WTC11 (cell line): ENCODE measurements at regions not wholly inside any gene's neighbourhood (a gene's known extent, or its start where the extent isn't known, plus 50 kb on each side); places are given as distances from the start of the nearest gene placed in this dataset.
A peak's percentile ranks its signal among the peaks of the same experiment; 100 is the strongest.

Source experiments
- ATAC-seq: fragments of 200-7000 bp; cut with Tn5 transposase; 2 replicates; pipeline ENCODE4 v1.10.0; 2021; ENCODE audit warnings: mild to moderate bottlenecking, moderate library complexity
- CTCF ChIA-PET: fragments of 300-600 bp; sonication (Branson Sonifier 250); formaldehyde crosslinking; loops from one replicate; lab custom pipeline; 2021; ENCODE audit warnings: antibody characterized with exemption; lab: Charles Lee
- POLR2A ChIA-PET: fragments of 350-600 bp; sonication (Branson Sonifier 250); formaldehyde crosslinking; loops from one replicate; lab custom pipeline; 2021; ENCODE audit warnings: antibody characterized with exemption; lab: Charles Lee
- DNase-seq: peaks from one replicate; pipeline ENCODE4 v3.0.0; 2021; ENCODE audit warnings: low spot score
- H3K27ac Mint-ChIP-seq: 2 replicates; pipeline ENCODE4 v1.8.0; 2021; ENCODE audit warnings: mixed read lengths
- H3K27me3 Mint-ChIP-seq: 2 replicates; pipeline ENCODE4 v1.8.0; 2021; ENCODE audit warnings: low read depth, mild to moderate bottlenecking, moderate library complexity, mixed read lengths
- H3K36me3 Mint-ChIP-seq: 2 replicates; pipeline ENCODE4 v1.8.0; 2021; ENCODE audit warnings: mixed read lengths
- H3K4me1 Mint-ChIP-seq: 2 replicates; pipeline ENCODE4 v1.8.0; 2022; ENCODE audit warnings: mixed read lengths
- H3K4me3 Mint-ChIP-seq: 2 replicates; pipeline ENCODE4 v1.8.0; 2021; ENCODE audit warnings: mild to moderate bottlenecking, moderate library complexity, mixed read lengths
- H3K9me3 Mint-ChIP-seq: 2 replicates; pipeline ENCODE4 v1.8.0; 2021; ENCODE audit warnings: mixed read lengths
- CBFB ChIP-seq: sonication (generic); formaldehyde crosslinking; IDR thresholded peaks from 2 replicates; pipeline ENCODE4 v1.8.1; 2022; ENCODE audit warnings: mild to moderate bottlenecking, low read depth, missing genetic modification reagents
- CDX4 ChIP-seq: fragments of 250-450 bp; sonication (Bioruptor Pico); IDR thresholded peaks from 2 replicates; pipeline ENCODE4 v1.9.0; 2021; ENCODE audit warnings: moderate library complexity, mild to moderate bottlenecking, inconsistent platforms, borderline replicate concordance
- CREM ChIP-seq: sonication (generic); formaldehyde crosslinking; IDR thresholded peaks from 2 replicates; pipeline ENCODE4 v1.8.1; 2022; ENCODE audit warnings: mild to moderate bottlenecking, missing genetic modification reagents, moderate library complexity
- ESRRA ChIP-seq: sonication (generic); formaldehyde crosslinking; IDR thresholded peaks from 2 replicates; pipeline ENCODE4 v1.8.1; 2022; ENCODE audit warnings: mild to moderate bottlenecking, missing genetic modification reagents, borderline replicate concordance
- ETV6 ChIP-seq: sonication (generic); formaldehyde crosslinking; IDR thresholded peaks from 2 replicates; pipeline ENCODE4 v1.8.1; 2022; ENCODE audit warnings: mild to moderate bottlenecking, missing genetic modification reagents
- FOXK1 ChIP-seq: sonication (generic); formaldehyde crosslinking; IDR thresholded peaks from 2 replicates; pipeline ENCODE4 v1.8.0; 2022; ENCODE audit warnings: mild to moderate bottlenecking, moderate library complexity, missing genetic modification reagents
- GTF2I ChIP-seq: fragments of 250-450 bp; sonication (Bioruptor Pico); conservative IDR thresholded peaks from 2 replicates; pipeline ENCODE4 v1.4.0; 2021; ENCODE audit warnings: mild to moderate bottlenecking
- HMGA2 ChIP-seq: fragments of 250-450 bp; sonication (Bioruptor Pico); IDR thresholded peaks from 2 replicates; pipeline ENCODE4 v1.4.0; 2021; ENCODE audit warnings: mild to moderate bottlenecking, moderate library complexity
- IRF2 ChIP-seq: sonication (generic); formaldehyde crosslinking; IDR thresholded peaks from 2 replicates; pipeline ENCODE4 v1.8.0; 2022; ENCODE audit warnings: low read depth, missing genetic modification reagents, borderline replicate concordance
- KAT7 ChIP-seq: sonication (generic); formaldehyde crosslinking; IDR thresholded peaks from 2 replicates; pipeline ENCODE4 v1.8.1; 2023; ENCODE audit warnings: missing genetic modification reagents, mild to moderate bottlenecking, borderline replicate concordance
- MAX ChIP-seq: sonication (generic); formaldehyde crosslinking; IDR thresholded peaks from 2 replicates; pipeline ENCODE4 v1.8.0; 2022; ENCODE audit warnings: mild to moderate bottlenecking, missing genetic modification reagents
- RELA ChIP-seq: sonication (generic); formaldehyde crosslinking; IDR thresholded peaks from 2 replicates; pipeline ENCODE4 v1.8.1; 2022; ENCODE audit warnings: missing genetic modification reagents, mild to moderate bottlenecking, borderline replicate concordance
- RORB ChIP-seq: fragments of 250-450 bp; sonication (Bioruptor Pico); IDR thresholded peaks from 2 replicates; pipeline ENCODE4 v1.9.0; 2021; ENCODE audit warnings: mild to moderate bottlenecking
- SOX15 ChIP-seq: fragments of 250-450 bp; sonication (Bioruptor Pico); IDR thresholded peaks from 2 replicates; pipeline ENCODE4 v1.9.0; 2021; ENCODE audit warnings: mild to moderate bottlenecking
- SP1 ChIP-seq: sonication (generic); formaldehyde crosslinking; conservative IDR thresholded peaks from 2 replicates; pipeline ENCODE4 v1.8.1; 2022; ENCODE audit warnings: missing genetic modification reagents
- STAT6 ChIP-seq: sonication (generic); formaldehyde crosslinking; conservative IDR thresholded peaks from 2 replicates; pipeline ENCODE4 v1.8.1; 2023; ENCODE audit warnings: mild to moderate bottlenecking, low read depth, missing genetic modification reagents, moderate library complexity
- TEAD4 ChIP-seq: sonication (generic); formaldehyde crosslinking; IDR thresholded peaks from 2 replicates; pipeline ENCODE4 v1.8.0; 2022; ENCODE audit warnings: mild to moderate bottlenecking, missing genetic modification reagents
- ZBTB21 ChIP-seq: sonication (generic); formaldehyde crosslinking; IDR thresholded peaks from 2 replicates; pipeline ENCODE4 v1.8.1; 2023; ENCODE audit warnings: mild to moderate bottlenecking, missing genetic modification reagents, borderline replicate concordance
- ZMAT4 ChIP-seq: fragments of 250-450 bp; sonication (Bioruptor Pico); IDR thresholded peaks from 2 replicates; pipeline ENCODE4 v1.9.0; 2021; ENCODE audit warnings: mild to moderate bottlenecking
- ZNF121 ChIP-seq: sonication (generic); formaldehyde crosslinking; IDR thresholded peaks from 2 replicates; pipeline ENCODE4 v1.8.0; 2023; ENCODE audit warnings: missing genetic modification reagents
- ZNF219 ChIP-seq: sonication (generic); formaldehyde crosslinking; IDR thresholded peaks from 2 replicates; pipeline ENCODE4 v1.8.0; 2023; ENCODE audit warnings: missing genetic modification reagents, mild to moderate bottlenecking, borderline replicate concordance
- ZNF423 ChIP-seq: fragments of 250-450 bp; sonication (Bioruptor Pico); IDR thresholded peaks from 2 replicates; pipeline ENCODE4 v2.1.2; 2022; ENCODE audit warnings: mild to moderate bottlenecking, moderate library complexity
- TF ChIP-seq, protein P1 (sequence below): fragments of 250-450 bp; sonication (Bioruptor Pico); IDR thresholded peaks from 2 replicates; pipeline ENCODE4 v2.1.2; 2022; ENCODE audit warnings: mild to moderate bottlenecking, moderate library complexity
- TF ChIP-seq, protein P2 (sequence below): fragments of 250-450 bp; sonication (Bioruptor Pico); IDR thresholded peaks from 2 replicates; pipeline ENCODE4 v1.9.0; 2021; ENCODE audit warnings: mild to moderate bottlenecking
- TF ChIP-seq, protein P3 (sequence below): sonication (generic); formaldehyde crosslinking; IDR thresholded peaks from 2 replicates; pipeline ENCODE4 v1.8.0; 2022; ENCODE audit warnings: mild to moderate bottlenecking, missing genetic modification reagents
- TF ChIP-seq, protein P4 (sequence below): sonication (generic); formaldehyde crosslinking; IDR thresholded peaks from 2 replicates; pipeline ENCODE4 v1.8.0; 2023; ENCODE audit warnings: missing genetic modification reagents

DNA sequence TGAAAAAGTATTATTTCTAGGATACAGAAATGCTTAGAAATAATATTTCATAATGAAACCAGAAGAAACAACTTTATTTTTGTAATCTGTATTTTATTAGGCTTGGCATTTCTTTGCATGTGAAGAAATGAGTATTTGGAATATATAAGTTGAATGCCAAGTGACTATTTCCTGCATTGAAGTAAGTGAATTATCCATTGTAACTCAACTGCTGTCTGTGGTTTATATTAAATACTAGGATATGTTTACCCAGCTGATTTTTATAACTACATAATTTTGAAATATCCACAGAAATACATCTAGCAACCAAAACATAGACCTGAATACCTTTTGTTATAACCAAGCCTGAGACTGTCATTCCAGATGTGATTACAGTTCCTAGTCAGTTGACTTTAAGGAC is 207.6 kb downstream of the THBS2 start:
- H3K27me3 Mint-ChIP-seq = no peaks in the 10 kb centered on the region; the same call in 1 of the 2 replicates
- ChIA-PET CTCF (no interaction called here), POLR2A (no interaction called here)
- no peak for DNase-seq
- TF ChIP-seq ZMAT4 (CRISPR knock-in tag) (no peak), ZBTB21 (CRISPR knock-in tag) (no peak), SOX15 (no peak), CDX4 (CRISPR knock-in tag) (no peak), FOXK1 (CRISPR knock-in tag) (no peak), ZNF121 (CRISPR knock-in tag) (no peak), TEAD4 (no peak), HMGA2 (CRISPR knock-in tag) (no peak), CBFB (CRISPR knock-in tag) (no peak), GTF2I (CRISPR knock-in tag) (no peak), MAX (no peak), STAT6 (CRISPR knock-in tag) (no peak), RORB (CRISPR knock-in tag) (no peak), CREM (CRISPR knock-in tag) (no peak), ETV6 (CRISPR knock-in tag) (no peak), ZNF423 (CRISPR knock-in tag) (no peak), KAT7 (CRISPR knock-in tag) (no peak)
- TF ChIP-seq, protein P1, sequence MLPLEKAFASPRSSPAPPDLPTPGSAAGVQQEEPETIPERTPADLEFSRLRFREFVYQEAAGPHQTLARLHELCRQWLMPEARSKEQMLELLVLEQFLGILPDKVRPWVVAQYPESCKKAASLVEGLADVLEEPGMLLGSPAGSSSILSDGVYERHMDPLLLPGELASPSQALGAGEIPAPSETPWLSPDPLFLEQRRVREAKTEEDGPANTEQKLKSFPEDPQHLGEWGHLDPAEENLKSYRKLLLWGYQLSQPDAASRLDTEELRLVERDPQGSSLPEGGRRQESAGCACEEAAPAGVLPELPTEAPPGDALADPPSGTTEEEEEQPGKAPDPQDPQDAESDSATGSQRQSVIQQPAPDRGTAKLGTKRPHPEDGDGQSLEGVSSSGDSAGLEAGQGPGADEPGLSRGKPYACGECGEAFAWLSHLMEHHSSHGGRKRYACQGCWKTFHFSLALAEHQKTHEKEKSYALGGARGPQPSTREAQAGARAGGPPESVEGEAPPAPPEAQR (CRISPR knock-in tag) = no peak
- no peak overlapping the region for H3K4me3 Mint-ChIP-seq
- no peaks in the 10 kb centered on the region for H3K36me3 Mint-ChIP-seq
- no peaks in the 10 kb centered on the region for H3K9me3 Mint-ChIP-seq
- no peaks in the 10 kb centered on the region for H3K4me1 Mint-ChIP-seq
- H3K27ac Mint-ChIP-seq = no peak overlapping the region
- ATAC-seq = no peak

DNA sequence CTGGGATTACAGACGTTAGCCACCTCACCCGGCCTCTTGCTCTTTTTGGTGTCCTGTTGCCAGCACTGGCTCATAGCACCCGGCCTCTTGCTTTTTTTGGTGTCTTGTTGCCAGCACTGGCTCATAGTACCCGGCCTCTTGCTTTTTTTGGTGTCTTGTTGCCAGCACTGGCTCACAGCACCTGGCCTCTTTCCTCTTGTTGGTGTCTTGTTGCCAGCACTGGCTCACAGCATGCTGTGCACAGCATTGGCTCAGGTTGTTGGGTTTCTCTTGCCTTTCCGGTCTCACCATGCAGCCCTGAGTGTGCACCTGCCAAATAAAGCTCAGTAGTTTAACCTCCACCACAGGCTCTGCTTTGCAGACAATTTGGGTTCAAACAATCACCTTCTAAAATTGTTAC is 208.2 kb downstream of the THBS2 start:
- H3K27me3 Mint-ChIP-seq = no peaks in the 10 kb centered on the region; the same call in 1 of the 2 replicates
- H3K4me1 Mint-ChIP-seq = no peaks in the 10 kb centered on the region
- no peaks in the 10 kb centered on the region for H3K9me3 Mint-ChIP-seq
- no peak for ATAC-seq
- H3K4me3 Mint-ChIP-seq = no peak overlapping the region
- H3K36me3 Mint-ChIP-seq = no peaks in the 10 kb centered on the region
- POLR2A ChIA-PET = no interaction called here
- no peak for DNase-seq
- H3K27ac Mint-ChIP-seq = peak overlapping the region; percentile 13; the same call in 1 of the 2 replicates
- CTCF ChIA-PET = no interaction called here
- TF ChIP-seq ESRRA (CRISPR knock-in tag) = no peak
- TF ChIP-seq, protein P2, sequence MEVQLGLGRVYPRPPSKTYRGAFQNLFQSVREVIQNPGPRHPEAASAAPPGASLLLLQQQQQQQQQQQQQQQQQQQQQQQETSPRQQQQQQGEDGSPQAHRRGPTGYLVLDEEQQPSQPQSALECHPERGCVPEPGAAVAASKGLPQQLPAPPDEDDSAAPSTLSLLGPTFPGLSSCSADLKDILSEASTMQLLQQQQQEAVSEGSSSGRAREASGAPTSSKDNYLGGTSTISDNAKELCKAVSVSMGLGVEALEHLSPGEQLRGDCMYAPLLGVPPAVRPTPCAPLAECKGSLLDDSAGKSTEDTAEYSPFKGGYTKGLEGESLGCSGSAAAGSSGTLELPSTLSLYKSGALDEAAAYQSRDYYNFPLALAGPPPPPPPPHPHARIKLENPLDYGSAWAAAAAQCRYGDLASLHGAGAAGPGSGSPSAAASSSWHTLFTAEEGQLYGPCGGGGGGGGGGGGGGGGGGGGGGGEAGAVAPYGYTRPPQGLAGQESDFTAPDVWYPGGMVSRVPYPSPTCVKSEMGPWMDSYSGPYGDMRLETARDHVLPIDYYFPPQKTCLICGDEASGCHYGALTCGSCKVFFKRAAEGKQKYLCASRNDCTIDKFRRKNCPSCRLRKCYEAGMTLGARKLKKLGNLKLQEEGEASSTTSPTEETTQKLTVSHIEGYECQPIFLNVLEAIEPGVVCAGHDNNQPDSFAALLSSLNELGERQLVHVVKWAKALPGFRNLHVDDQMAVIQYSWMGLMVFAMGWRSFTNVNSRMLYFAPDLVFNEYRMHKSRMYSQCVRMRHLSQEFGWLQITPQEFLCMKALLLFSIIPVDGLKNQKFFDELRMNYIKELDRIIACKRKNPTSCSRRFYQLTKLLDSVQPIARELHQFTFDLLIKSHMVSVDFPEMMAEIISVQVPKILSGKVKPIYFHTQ (CRISPR knock-in tag) = no peak
- no peak for TF ChIP-seq RELA (CRISPR knock-in tag)
- TF ChIP-seq IRF2 (CRISPR knock-in tag) = no peak
- TF ChIP-seq ZNF219 (CRISPR knock-in tag) = no peak
- no peak for TF ChIP-seq SP1 (CRISPR knock-in tag)
- no peak for TF ChIP-seq FOXK1 (CRISPR knock-in tag)
- TF ChIP-seq, protein P3, sequence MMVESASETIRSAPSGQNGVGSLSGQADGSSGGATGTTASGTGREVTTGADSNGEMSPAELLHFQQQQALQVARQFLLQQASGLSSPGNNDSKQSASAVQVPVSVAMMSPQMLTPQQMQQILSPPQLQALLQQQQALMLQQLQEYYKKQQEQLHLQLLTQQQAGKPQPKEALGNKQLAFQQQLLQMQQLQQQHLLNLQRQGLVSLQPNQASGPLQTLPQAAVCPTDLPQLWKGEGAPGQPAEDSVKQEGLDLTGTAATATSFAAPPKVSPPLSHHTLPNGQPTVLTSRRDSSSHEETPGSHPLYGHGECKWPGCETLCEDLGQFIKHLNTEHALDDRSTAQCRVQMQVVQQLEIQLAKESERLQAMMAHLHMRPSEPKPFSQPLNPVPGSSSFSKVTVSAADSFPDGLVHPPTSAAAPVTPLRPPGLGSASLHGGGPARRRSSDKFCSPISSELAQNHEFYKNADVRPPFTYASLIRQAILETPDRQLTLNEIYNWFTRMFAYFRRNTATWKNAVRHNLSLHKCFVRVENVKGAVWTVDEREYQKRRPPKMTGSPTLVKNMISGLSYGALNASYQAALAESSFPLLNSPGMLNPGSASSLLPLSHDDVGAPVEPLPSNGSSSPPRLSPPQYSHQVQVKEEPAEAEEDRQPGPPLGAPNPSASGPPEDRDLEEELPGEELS = no peak
- TF ChIP-seq, protein P4, sequence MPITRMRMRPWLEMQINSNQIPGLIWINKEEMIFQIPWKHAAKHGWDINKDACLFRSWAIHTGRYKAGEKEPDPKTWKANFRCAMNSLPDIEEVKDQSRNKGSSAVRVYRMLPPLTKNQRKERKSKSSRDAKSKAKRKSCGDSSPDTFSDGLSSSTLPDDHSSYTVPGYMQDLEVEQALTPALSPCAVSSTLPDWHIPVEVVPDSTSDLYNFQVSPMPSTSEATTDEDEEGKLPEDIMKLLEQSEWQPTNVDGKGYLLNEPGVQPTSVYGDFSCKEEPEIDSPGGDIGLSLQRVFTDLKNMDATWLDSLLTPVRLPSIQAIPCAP (CRISPR knock-in tag) = no peak
